ENCODE measurements at regions not wholly inside any gene's neighbourhood (a gene's known extent, or its start where the extent isn't known, plus 50 kb on each side); places are given as distances from the start of the nearest gene placed in this dataset.

DNA sequence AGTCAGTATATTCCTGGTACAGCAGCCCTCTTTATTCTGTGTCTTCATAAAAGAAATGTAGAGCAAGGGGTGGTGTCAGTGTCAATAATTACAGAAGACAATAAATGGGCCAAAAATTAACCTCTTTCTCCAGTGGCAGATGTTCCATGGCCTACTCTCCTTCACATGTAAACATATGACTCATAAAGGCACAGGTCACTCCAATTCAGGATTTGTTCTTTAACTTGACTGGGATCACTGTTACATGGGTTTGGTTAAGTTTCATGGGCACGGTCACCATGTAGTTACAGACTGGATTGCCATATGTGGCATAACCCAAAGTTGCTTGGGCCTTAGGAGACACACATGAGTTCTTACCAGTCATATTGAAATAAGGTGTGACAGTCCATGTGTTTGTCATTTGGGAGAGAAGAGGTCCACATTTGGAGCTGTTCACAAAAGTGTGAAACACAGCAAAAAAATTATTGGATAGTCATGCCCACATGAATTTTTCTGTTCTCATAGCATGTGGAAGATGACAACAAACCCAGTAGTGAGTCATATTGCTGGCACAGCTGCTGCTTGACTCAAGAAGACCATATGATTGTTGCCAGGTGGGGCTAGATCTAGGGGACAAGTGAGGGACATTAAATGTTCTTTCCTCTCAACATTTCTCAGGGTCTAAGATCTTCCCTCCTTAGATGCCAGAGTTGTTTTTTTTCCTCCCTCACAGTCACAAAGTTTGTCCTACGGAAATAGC lies 68.1 kb upstream of the HTR2A start:
- Histone ChIP-seq H4K91ac (ENCODE audit: insufficient read depth, low read depth, low read length) (no peak overlapping the region), H3K23ac (ENCODE audit: low read depth, low read length) (no peak overlapping the region), H3K56ac (ENCODE audit: extremely low read depth, insufficient read depth, low read length) (no peak overlapping the region), H3K36me3 (ENCODE audit: control insufficient read depth, insufficient read depth, low read length) (no peaks in the 10 kb centered on the region), H3K4me1 (ENCODE audit: control insufficient read depth, insufficient read depth, low read length) (peaks cover 2% of the 10 kb centered on the region; the same call in 1 of the 2 replicates), H2BK5ac (ENCODE audit: low read depth, low read length, poor library complexity, severe bottlenecking) (no peak overlapping the region), H3K4me2 (ENCODE audit: low read depth, low read length) (no peak overlapping the region), H2BK120ac (ENCODE audit: low read depth, low read length) (no peak overlapping the region), H3K27ac (ENCODE audit: insufficient read depth, low read length) (no peak overlapping the region), H3K9ac (ENCODE audit: low read depth, low read length) (no peak overlapping the region), H4K20me1 (ENCODE audit: insufficient read depth, low read length) (no peaks in the 10 kb centered on the region), H3K27me3 (ENCODE audit: control insufficient read depth, insufficient read depth, low read length) (no peaks in the 10 kb centered on the region), H2BK20ac (ENCODE audit: low read depth, low read length) (no peak overlapping the region), H3K79me1 (ENCODE audit: low read depth in 1 of 2, low read length in 2 of 2) (no peaks in the 10 kb centered on the region), H3K4me3 (ENCODE audit: insufficient read depth, low read depth, low read length) (no peak overlapping the region), H3K4ac (ENCODE audit: low read depth, low read length) (no peak overlapping the region), H2BK15ac (ENCODE audit: low read depth, low read length) (no peak overlapping the region), H2AK9ac (replicated peaks; ENCODE audit: low read depth, low read length, poor library complexity) (no peak overlapping the region), H2AFZ (replicated peaks; ENCODE audit: low read length, poor library complexity) (no peak overlapping the region), H2AK5ac (ENCODE audit: low read depth, low read length) (no peak overlapping the region), H3K18ac (ENCODE audit: low read depth, low read length) (peak overlapping the region; percentile 64; the same call in 1 of the 2 replicates), H4K5ac (ENCODE audit: low read depth, low read length) (no peak overlapping the region), H3K9me1 (ENCODE audit: insufficient read depth, low read length) (no peaks in the 10 kb centered on the region), H4K8ac (ENCODE audit: low read depth in 2 of 2, low read length in 2 of 2) (no peak overlapping the region), H3K9me3 (ENCODE audit: control insufficient read depth, insufficient read depth, low read length) (no peaks in the 10 kb centered on the region), H3K14ac (replicated peaks; ENCODE audit: low read depth, low read length) (no peak overlapping the region)
- DNase-seq, result peak; percentile 72
- in situ Hi-C loops (cut with MboI; ENCODE audit: low sequenced_read_pairs), result no loop called here
- ATAC-seq (ENCODE audit: low read depth), result no peak
- no peak for TF ChIP-seq RFX5 (IDR thresholded peaks at IDR 0.05; ENCODE audit: low read depth, low read length)
- TF ChIP-seq, protein P1, sequence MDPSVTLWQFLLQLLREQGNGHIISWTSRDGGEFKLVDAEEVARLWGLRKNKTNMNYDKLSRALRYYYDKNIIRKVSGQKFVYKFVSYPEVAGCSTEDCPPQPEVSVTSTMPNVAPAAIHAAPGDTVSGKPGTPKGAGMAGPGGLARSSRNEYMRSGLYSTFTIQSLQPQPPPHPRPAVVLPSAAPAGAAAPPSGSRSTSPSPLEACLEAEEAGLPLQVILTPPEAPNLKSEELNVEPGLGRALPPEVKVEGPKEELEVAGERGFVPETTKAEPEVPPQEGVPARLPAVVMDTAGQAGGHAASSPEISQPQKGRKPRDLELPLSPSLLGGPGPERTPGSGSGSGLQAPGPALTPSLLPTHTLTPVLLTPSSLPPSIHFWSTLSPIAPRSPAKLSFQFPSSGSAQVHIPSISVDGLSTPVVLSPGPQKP (IDR thresholded peaks at IDR 0.05; ENCODE audit: borderline replicate concordance, low read depth, low read length), result no peak
- TF ChIP-seq, protein P2, sequence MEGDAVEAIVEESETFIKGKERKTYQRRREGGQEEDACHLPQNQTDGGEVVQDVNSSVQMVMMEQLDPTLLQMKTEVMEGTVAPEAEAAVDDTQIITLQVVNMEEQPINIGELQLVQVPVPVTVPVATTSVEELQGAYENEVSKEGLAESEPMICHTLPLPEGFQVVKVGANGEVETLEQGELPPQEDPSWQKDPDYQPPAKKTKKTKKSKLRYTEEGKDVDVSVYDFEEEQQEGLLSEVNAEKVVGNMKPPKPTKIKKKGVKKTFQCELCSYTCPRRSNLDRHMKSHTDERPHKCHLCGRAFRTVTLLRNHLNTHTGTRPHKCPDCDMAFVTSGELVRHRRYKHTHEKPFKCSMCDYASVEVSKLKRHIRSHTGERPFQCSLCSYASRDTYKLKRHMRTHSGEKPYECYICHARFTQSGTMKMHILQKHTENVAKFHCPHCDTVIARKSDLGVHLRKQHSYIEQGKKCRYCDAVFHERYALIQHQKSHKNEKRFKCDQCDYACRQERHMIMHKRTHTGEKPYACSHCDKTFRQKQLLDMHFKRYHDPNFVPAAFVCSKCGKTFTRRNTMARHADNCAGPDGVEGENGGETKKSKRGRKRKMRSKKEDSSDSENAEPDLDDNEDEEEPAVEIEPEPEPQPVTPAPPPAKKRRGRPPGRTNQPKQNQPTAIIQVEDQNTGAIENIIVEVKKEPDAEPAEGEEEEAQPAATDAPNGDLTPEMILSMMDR (conservative IDR thresholded peaks at IDR 0.05; ENCODE audit: low read depth, low read length), result no peak
- no peak for TF ChIP-seq BHLHE40 (IDR thresholded peaks at IDR 0.05; ENCODE audit: low read depth, low read length)
- TF ChIP-seq CEBPB (IDR thresholded peaks at IDR 0.05; ENCODE audit: low read depth, low read length), result no peak
- no peak for TF ChIP-seq NFE2L2 (IDR thresholded peaks at IDR 0.05; ENCODE audit: low read depth, low read length)
- no peak for TF ChIP-seq MAFK (IDR thresholded peaks at IDR 0.05; ENCODE audit: low read depth, low read length)
- TF ChIP-seq RCOR1 (IDR thresholded peaks at IDR 0.05; ENCODE audit: insufficient replicate concordance, low read length), result no peak
- TF ChIP-seq SMC3 (IDR thresholded peaks at IDR 0.05; ENCODE audit: low read depth, low read length), result no peak
- TF ChIP-seq, protein P3, sequence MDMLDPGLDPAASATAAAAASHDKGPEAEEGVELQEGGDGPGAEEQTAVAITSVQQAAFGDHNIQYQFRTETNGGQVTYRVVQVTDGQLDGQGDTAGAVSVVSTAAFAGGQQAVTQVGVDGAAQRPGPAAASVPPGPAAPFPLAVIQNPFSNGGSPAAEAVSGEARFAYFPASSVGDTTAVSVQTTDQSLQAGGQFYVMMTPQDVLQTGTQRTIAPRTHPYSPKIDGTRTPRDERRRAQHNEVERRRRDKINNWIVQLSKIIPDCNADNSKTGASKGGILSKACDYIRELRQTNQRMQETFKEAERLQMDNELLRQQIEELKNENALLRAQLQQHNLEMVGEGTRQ (IDR thresholded peaks at IDR 0.05; ENCODE audit: low read depth, low read length), result no peak
- no peak for TF ChIP-seq FOS (IDR thresholded peaks at IDR 0.05; ENCODE audit: low read depth, low read length)
- no peak for TF ChIP-seq POLR2A (IDR thresholded peaks at IDR 0.05; ENCODE audit: low read depth, low read length)
- TF ChIP-seq MXI1 (IDR thresholded peaks at IDR 0.05; ENCODE audit: borderline replicate concordance, low read depth, low read length), result no peak
- no peak for TF ChIP-seq MAZ (IDR thresholded peaks at IDR 0.05; ENCODE audit: borderline replicate concordance, low read depth, low read length)
- TF ChIP-seq CHD1 (IDR thresholded peaks at IDR 0.05; ENCODE audit: low read depth, low read length), result no peak
- no peak for TF ChIP-seq RAD21 (IDR thresholded peaks at IDR 0.05; ENCODE audit: low read length)
- dilution Hi-C loops (cut with HindIII; ENCODE audit: low sequenced_read_pairs, unreplicated experiment), result no loop called here
- POLR2A ChIA-PET (ENCODE audit: unreplicated experiment), result no interaction called here
- intact Hi-C loops (cut with micrococcal nuclease), result no loop called here
- CTCF ChIA-PET, result interaction anchor here (1.5 kb wide), 1 partner anchor 9 kb away, joined by 5 read pairs; no protein-coding TSS in a partner anchor
- no TSS peak for BruUV-seq (replicated peaks)
- WGBS, 2 experiments (ENCODE audit: extremely low coverage in 2 of 2, insufficient read length in 1 of 2), result no CpG with 5 or more reads among the region's 2 CpGs
